ENCODE measurements at regions not wholly inside any gene's neighbourhood (a gene's known extent, or its start where the extent isn't known, plus 50 kb on each side); places are given as distances from the start of the nearest gene placed in this dataset.

- no peak for TF ChIP-seq CTCF (IDR thresholded peaks at IDR 0.05)
- no peak for TF ChIP-seq EZH2 (IDR thresholded peaks at IDR 0.05; ENCODE audit: borderline replicate concordance, insufficient read depth, low read depth, low read length, poor library complexity, severe bottlenecking)
These were observed 167.5 kb upstream of the NAMPT start for GRCh38 chr7:106452031-106452851.
